Prostate gland (tissue), 2 donors: ENCODE measurements at regions not wholly inside any gene's neighbourhood (a gene's known extent, or its start where the extent isn't known, plus 50 kb on each side); places are given as distances from the start of the nearest gene placed in this dataset.

Experiments used
- CTCF ChIP-seq, 4 experiments: fragments of 200-600 bp in 2 of 4; fragments of 450-650 bp in 2 of 4; sonication (generic) in 2 of 4; IDR thresholded peaks; 1 replicate in 3 of 4; 2 replicates in 1 of 4; pipeline ENCODE4 v1.5.1; 2016 to 2019; ENCODE audit warnings: antibody characterized with exemption in 4 of 4, mild to moderate bottlenecking in 2 of 4, moderate library complexity in 2 of 4
- POLR2AphosphoS5 ChIP-seq: sonication (generic); formaldehyde crosslinking; IDR thresholded peaks from one replicate; pipeline ENCODE4 v1.6.1; 2017; ENCODE audit warnings: antibody characterized with exemption

- TF ChIP-seq CTCF (IDR thresholded peaks at IDR 0.05) (no peak), POLR2AphosphoS5 (no peak)
These were observed 280.6 kb downstream of the PARM1 start for GRCh38 chr4:75213480-75213879.
